Panc1 (cell line): ENCODE measurements at regions not wholly inside any gene's neighbourhood (a gene's known extent, or its start where the extent isn't known, plus 50 kb on each side); places are given as distances from the start of the nearest gene placed in this dataset.

ENCODE experiments used
- ATAC-seq: fragments of 200-7000 bp; cut with Tn5 transposase; 2 replicates; pipeline ENCODE4 v1.9.1; 2020; ENCODE audit warnings: mild to moderate bottlenecking, moderate library complexity
- BruUV-seq: library from RNA; stranded (reverse); fragments of 400-500 nt; replicated peaks from 2 replicates; lab custom pipeline; 2021; lab: Mats Ljungman, UMichigan
- CTCF ChIA-PET: fragments of 300-600 bp; sonication (Branson Sonifier 250); formaldehyde crosslinking; loops from one replicate; lab custom pipeline; 2022; ENCODE audit warnings: antibody characterized with exemption; lab: Charles Lee
- POLR2A ChIA-PET: fragments of 300-600 bp; sonication (Branson Sonifier 250); formaldehyde crosslinking; loops from one replicate; lab custom pipeline; 2022; ENCODE audit warnings: antibody characterized with exemption; lab: Charles Lee
- DNase-seq: peaks from one replicate; pipeline ENCODE4 v3.0.0-alpha.2; 2010; ENCODE audit warnings: low read depth, low spot score
- H3K27ac ChIP-seq: 2 replicates; pipeline ENCODE4 v1.5.1; 2011; ENCODE audit warnings: mild to moderate bottlenecking, low read length, inconsistent platforms
- H3K27me3 ChIP-seq: fragments of 200-500 bp; sonication (Bioruptor generic); 2 replicates; pipeline ENCODE4 v1.6.0; 2014; ENCODE audit warnings: low read length, inconsistent platforms; ENCODE audit not compliant: control insufficient read depth, insufficient read depth
- H3K36me3 ChIP-seq: fragments of 200-500 bp; sonication (Bioruptor generic); 2 replicates; pipeline ENCODE4 v1.5.1; 2014; ENCODE audit warnings: inconsistent platforms, mild to moderate bottlenecking, low read length, moderate library complexity; ENCODE audit not compliant: control insufficient read depth, insufficient read depth
- H3K4me1 ChIP-seq: 2 replicates; pipeline ENCODE4 v1.5.1; 2011; ENCODE audit warnings: inconsistent platforms, mild to moderate bottlenecking, low read length, moderate library complexity; ENCODE audit not compliant: control insufficient read depth, insufficient read depth
- H3K4me3 ChIP-seq, 2 experiments: 2 replicates each; pipeline ENCODE4 v1.5.1; 2011 to 2012; ENCODE audit warnings: low read depth in 2 of 2, low read length in 2 of 2, mild to moderate bottlenecking in 2 of 2, inconsistent platforms in 1 of 2, moderate library complexity in 1 of 2
- H3K9me3 ChIP-seq: fragments of 200-500 bp; sonication (Bioruptor generic); 2 replicates; pipeline ENCODE4 v1.5.1; 2014; ENCODE audit warnings: low read depth, mild to moderate bottlenecking, inconsistent platforms, low read length, moderate library complexity; ENCODE audit not compliant: control insufficient read depth, insufficient read depth
- CTCF ChIP-seq: fragments of 450-650 bp; IDR thresholded peaks from 2 replicates; pipeline ENCODE4 v1.5.1; 2017; ENCODE audit warnings: mild to moderate bottlenecking
- POLR2AphosphoS5 ChIP-seq: IDR thresholded peaks from 2 replicates; pipeline ENCODE4 v1.6.1; 2012; ENCODE audit warnings: mild to moderate bottlenecking, low read depth, low read length, moderate library complexity
- SIN3A ChIP-seq: IDR thresholded peaks from 2 replicates; pipeline ENCODE4 v1.6.1; 2012; ENCODE audit warnings: low read depth, mild to moderate bottlenecking, low read length, moderate library complexity, borderline replicate concordance; ENCODE audit not compliant: insufficient read depth
- TCF7L2 ChIP-seq: IDR thresholded peaks from 2 replicates; pipeline ENCODE4 v1.6.1; 2011; ENCODE audit warnings: mild to moderate bottlenecking, low read depth, low read length, inconsistent platforms
- in situ Hi-C: cut with HindIII; loops from 2 replicates; pipeline ENCODE4 v1.10.0; 2016; ENCODE audit warnings: low sequenced_read_pairs, low pct_unique_long_range_greater_than_20kb
- intact Hi-C: fragments of 100-400 bp; cut with micrococcal nuclease; formaldehyde crosslinking; loops from one replicate; pipeline ENCODE4 v1.10.0; 2022; ENCODE audit not compliant: unreplicated experiment
- TF ChIP-seq, protein P1 (sequence below), 2 experiments: IDR thresholded peaks; 2 replicates each; pipeline ENCODE4 v1.6.1; 2011 to 2012; ENCODE audit warnings: low read depth in 2 of 2, control low read depth in 1 of 2, low read length in 1 of 2, mild to moderate bottlenecking in 1 of 2, moderate library complexity in 1 of 2; ENCODE audit not compliant: insufficient read depth in 1 of 2

DNA sequence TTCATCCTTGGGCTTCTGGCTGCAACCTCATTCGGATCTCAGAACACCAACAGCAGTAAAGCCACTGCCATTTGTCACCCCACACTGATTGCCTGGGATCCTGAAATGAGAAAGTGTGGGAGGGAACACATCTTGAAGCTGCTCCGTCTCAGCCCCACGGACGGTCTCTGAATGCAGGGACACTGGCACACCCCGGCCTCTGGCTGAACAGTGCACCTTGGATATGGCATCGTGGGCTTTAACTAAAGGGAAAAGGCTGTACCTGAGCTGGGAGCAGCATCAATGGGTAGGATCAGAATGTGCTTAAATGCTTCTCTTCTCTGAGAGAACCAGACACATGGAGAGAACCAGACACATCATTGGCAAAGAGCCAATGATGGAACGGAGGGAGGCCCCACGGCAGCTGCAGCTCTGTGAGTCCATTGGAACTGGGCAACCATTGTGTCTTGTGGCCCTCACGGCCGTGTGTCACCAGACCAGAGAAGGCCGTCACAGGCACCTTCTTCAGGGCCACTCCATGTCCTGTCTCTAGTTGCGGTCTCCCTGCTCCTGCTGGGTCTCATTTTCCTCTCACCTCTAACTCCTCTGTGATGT is 193.4 kb upstream of the MYT1L start:
- ATAC-seq (no peak), DNase-seq (no peak)
- intact Hi-C loops (no loop called here), in situ Hi-C loops (no loop called here)
- no peak overlapping the region for H3K27ac ChIP-seq
- H3K27me3 ChIP-seq, result no peaks in the 10 kb centered on the region; the same call in 1 of the 2 replicates
- POLR2A ChIA-PET, result no interaction called here
- H3K4me3 ChIP-seq, result no peak overlapping the region
- BruUV-seq, result no TSS peak
- CTCF ChIA-PET, result no interaction called here
- no peaks in the 10 kb centered on the region for H3K9me3 ChIP-seq
- TF ChIP-seq SIN3A, result no peak
- TF ChIP-seq TCF7L2, result no peak
- TF ChIP-seq CTCF, result no peak
- TF ChIP-seq, protein P1, sequence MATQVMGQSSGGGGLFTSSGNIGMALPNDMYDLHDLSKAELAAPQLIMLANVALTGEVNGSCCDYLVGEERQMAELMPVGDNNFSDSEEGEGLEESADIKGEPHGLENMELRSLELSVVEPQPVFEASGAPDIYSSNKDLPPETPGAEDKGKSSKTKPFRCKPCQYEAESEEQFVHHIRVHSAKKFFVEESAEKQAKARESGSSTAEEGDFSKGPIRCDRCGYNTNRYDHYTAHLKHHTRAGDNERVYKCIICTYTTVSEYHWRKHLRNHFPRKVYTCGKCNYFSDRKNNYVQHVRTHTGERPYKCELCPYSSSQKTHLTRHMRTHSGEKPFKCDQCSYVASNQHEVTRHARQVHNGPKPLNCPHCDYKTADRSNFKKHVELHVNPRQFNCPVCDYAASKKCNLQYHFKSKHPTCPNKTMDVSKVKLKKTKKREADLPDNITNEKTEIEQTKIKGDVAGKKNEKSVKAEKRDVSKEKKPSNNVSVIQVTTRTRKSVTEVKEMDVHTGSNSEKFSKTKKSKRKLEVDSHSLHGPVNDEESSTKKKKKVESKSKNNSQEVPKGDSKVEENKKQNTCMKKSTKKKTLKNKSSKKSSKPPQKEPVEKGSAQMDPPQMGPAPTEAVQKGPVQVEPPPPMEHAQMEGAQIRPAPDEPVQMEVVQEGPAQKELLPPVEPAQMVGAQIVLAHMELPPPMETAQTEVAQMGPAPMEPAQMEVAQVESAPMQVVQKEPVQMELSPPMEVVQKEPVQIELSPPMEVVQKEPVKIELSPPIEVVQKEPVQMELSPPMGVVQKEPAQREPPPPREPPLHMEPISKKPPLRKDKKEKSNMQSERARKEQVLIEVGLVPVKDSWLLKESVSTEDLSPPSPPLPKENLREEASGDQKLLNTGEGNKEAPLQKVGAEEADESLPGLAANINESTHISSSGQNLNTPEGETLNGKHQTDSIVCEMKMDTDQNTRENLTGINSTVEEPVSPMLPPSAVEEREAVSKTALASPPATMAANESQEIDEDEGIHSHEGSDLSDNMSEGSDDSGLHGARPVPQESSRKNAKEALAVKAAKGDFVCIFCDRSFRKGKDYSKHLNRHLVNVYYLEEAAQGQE (IDR thresholded peaks at IDR 0.05; ENCODE audit: insufficient read depth in 1 of 2, low read depth in 2 of 2, low read length in 1 of 2), result no peak
- TF ChIP-seq POLR2AphosphoS5, result no peak
- no peaks in the 10 kb centered on the region for H3K36me3 ChIP-seq
- no peaks in the 10 kb centered on the region for H3K4me1 ChIP-seq

DNA sequence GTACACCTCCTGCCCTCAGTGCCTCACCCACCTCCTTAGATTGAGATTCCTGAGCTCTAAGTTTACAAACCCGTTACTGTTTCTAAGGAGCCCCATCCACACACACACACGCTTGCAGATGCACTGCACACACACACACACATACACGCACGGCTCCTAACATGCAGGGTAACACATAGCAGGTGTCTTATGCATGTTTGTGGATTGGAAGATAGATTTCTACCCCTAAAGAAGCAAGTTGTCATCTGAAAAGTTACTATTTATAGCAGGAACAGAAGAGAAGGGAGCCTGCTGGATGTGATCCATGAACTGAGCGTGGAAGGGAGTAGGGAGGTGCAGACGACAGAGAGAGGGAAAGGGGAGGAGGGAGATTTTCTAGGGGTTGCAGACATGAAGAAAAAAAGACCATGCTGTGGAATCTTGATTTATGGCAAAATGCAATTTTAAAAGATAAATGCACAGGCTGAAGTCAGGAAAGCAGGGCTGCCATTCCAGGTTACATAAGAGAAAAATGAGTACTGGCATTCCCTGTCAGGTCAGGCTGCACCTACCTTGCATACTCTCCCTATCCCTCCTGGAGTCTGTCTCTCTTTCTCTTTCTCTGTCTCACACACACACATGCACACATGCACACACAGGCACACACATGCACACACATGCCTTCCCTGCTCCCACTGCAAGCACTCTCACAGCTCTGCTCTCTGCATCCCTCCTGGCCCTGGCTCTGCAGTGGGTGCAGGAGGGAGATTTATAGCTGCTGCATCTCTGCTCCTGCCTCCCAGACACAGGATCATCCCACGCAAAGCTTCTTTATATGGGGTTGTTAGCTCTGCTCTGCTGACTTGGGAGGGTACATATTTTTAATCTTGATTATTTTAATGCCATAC is 192.6 kb upstream of the MYT1L start:
- BruUV-seq, result no TSS peak
- no peaks in the 10 kb centered on the region for H3K9me3 ChIP-seq
- no peak for ATAC-seq
- ChIA-PET CTCF (no interaction called here), POLR2A (no interaction called here)
- DNase-seq, result no peak
- no peak overlapping the region for H3K27ac ChIP-seq
- no peaks in the 10 kb centered on the region; the same call in 1 of the 2 replicates for H3K27me3 ChIP-seq
- TF ChIP-seq, protein P1 (IDR thresholded peaks at IDR 0.05; ENCODE audit: insufficient read depth in 1 of 2, low read depth in 2 of 2, low read length in 1 of 2), result no peak
- TF ChIP-seq POLR2AphosphoS5 (no peak), SIN3A (no peak), CTCF (no peak)
- H3K4me3 ChIP-seq, result no peak overlapping the region
- no peaks in the 10 kb centered on the region for H3K36me3 ChIP-seq
- in situ Hi-C loops, result no loop called here
- no peaks in the 10 kb centered on the region for H3K4me1 ChIP-seq
- intact Hi-C loops, result no loop called here
